ENCODE measurements at regions not wholly inside any gene's neighbourhood (a gene's known extent, or its start where the extent isn't known, plus 50 kb on each side); places are given as distances from the start of the nearest gene placed in this dataset.

- no peak for DNase-seq (ENCODE audit: low read depth)
- TF ChIP-seq CTCF (conservative IDR thresholded peaks at IDR 0.05; ENCODE audit: low read depth, low read length), result no peak
- H3K4me3 ChIP-seq (ENCODE audit: low read depth, low read length), result no peak overlapping the region
Observed at GRCh38 chr7:136259074-136259473, 281.9 kb upstream of the MTPN start.

GRCh38 chr7:136256491-136256890, 279.3 kb upstream of the MTPN start:
- TF ChIP-seq CTCF (conservative IDR thresholded peaks at IDR 0.05; ENCODE audit: low read depth, low read length), result no peak
- no peak for DNase-seq (ENCODE audit: low read depth)
- no peak overlapping the region for H3K4me3 ChIP-seq (ENCODE audit: low read depth, low read length)

GRCh38 chr7:136254148-136254547, 277.0 kb upstream of the MTPN start:
- no peak overlapping the region for H3K4me3 ChIP-seq (ENCODE audit: low read depth, low read length)
- TF ChIP-seq CTCF (conservative IDR thresholded peaks at IDR 0.05; ENCODE audit: low read depth, low read length), result no peak
- no peak for DNase-seq (ENCODE audit: low read depth)

- TF ChIP-seq CTCF (conservative IDR thresholded peaks at IDR 0.05; ENCODE audit: low read depth, low read length), result no peak
- no peak for DNase-seq (ENCODE audit: low read depth)
- H3K4me3 ChIP-seq (ENCODE audit: low read depth, low read length), result no peak overlapping the region
Observed at GRCh38 chr7:136251826-136252225, 274.7 kb upstream of the MTPN start.

GRCh38 chr7:136247211-136247610, 270.1 kb upstream of the MTPN start:
- TF ChIP-seq CTCF (conservative IDR thresholded peaks at IDR 0.05; ENCODE audit: low read depth, low read length), result no peak
- H3K4me3 ChIP-seq (ENCODE audit: low read depth, low read length), result no peak overlapping the region
- no peak for DNase-seq (ENCODE audit: low read depth)

GRCh38 chr7:136245327-136246004, 268.3 kb upstream of the MTPN start:
- no peak overlapping the region for H3K4me3 ChIP-seq (ENCODE audit: low read depth, low read length)
- TF ChIP-seq CTCF (conservative IDR thresholded peaks at IDR 0.05; ENCODE audit: low read depth, low read length), result no peak
- no peak for DNase-seq (ENCODE audit: low read depth)

- H3K4me3 ChIP-seq (ENCODE audit: low read depth, low read length), result no peak overlapping the region
Observed at GRCh38 chr7:136234040-136234439, 256.9 kb upstream of the MTPN start.

More at GRCh38 chr7:136234040-136234439, 256.9 kb upstream of the MTPN start:
- no peak for DNase-seq (ENCODE audit: low read depth)
- TF ChIP-seq CTCF (conservative IDR thresholded peaks at IDR 0.05; ENCODE audit: low read depth, low read length), result no peak
